K562 (cell line): ENCODE measurements at regions not wholly inside any gene's neighbourhood (a gene's known extent, or its start where the extent isn't known, plus 50 kb on each side); places are given as distances from the start of the nearest gene placed in this dataset.

Experiments used
- ATAC-seq: fragments of 200-7000 bp; cut with Tn5 transposase; 3 replicates; pipeline ENCODE4 v1.9.1; 2020; ENCODE audit warnings: moderate library complexity
- BruUV-seq: library from RNA; stranded (reverse); fragments of 400-500 nt; replicated peaks from 2 replicates; lab custom pipeline; 2021; lab: Mats Ljungman, UMichigan
- CTCF ChIA-PET: fragments of 300-600 bp; formaldehyde crosslinking; extraction: SDS; loops from one replicate; lab custom pipeline; 2021; ENCODE audit warnings: low intra/inter-chr PET ratio; lab: Yijun Ruan, JAX
- POLR2A ChIA-PET: fragments of 300-600, 350-650 bp; sonication (Branson Sonifier 250); formaldehyde crosslinking; extraction: SDS; loops from one replicate; lab custom pipeline; 2021; ENCODE audit warnings: antibody characterized with exemption, inconsistent platforms; lab: Yijun Ruan, JAX
- DNase-seq, 4 experiments: peaks; one replicate each; pipeline versions ENCODE4 v3.0.0 to v3.0.0-alpha.2; 2011 to 2018; ENCODE audit warnings: low spot score in 3 of 4, mixed read lengths in 3 of 4; ENCODE audit errors: extremely low read depth in 1 of 4
- FAIRE-seq: peaks from 2 replicates; lab custom pipeline; 2011; peaks lifted over from hg19 to GRCh38; lab: Jason Lieb, UNC
- H2AFZ ChIP-seq: 2 replicates; pipeline ENCODE4 v1.6.0; 2011; ENCODE audit warnings: low read depth, low read length, control low read depth, inconsistent platforms
- H3K27ac ChIP-seq: fragments of 200-600 bp; 3 replicates; pipeline ENCODE4 v1.8.0; 2011; ENCODE audit warnings: low read depth, mild to moderate bottlenecking, control low read depth, inconsistent platforms, low read length, moderate library complexity, mixed read lengths; ENCODE audit errors: extremely low read depth
- H3K27me3 ChIP-seq, 2 experiments: fragments of 300-600 bp in 1 of 2; 2 replicates in 1 of 2; 3 replicates in 1 of 2; pipeline versions ENCODE4 v1.6.0 to v1.8.0; 2011; ENCODE audit warnings: inconsistent platforms in 2 of 2, low read length in 2 of 2, mild to moderate bottlenecking in 1 of 2, mixed read lengths in 1 of 2, moderate library complexity in 1 of 2; ENCODE audit not compliant: control insufficient read depth in 2 of 2, insufficient read depth in 2 of 2
- H3K36me3 ChIP-seq: fragments of 300-600 bp; 3 replicates; pipeline ENCODE4 v1.8.0; 2011; ENCODE audit warnings: mild to moderate bottlenecking, low read length, inconsistent platforms; ENCODE audit not compliant: control insufficient read depth, insufficient read depth
- H3K4me1 ChIP-seq, 2 experiments: fragments of 200-600 bp in 1 of 2; replicated peaks in 1 of 2; 2 replicates in 1 of 2; 3 replicates in 1 of 2; pipeline versions ENCODE4 v1.5.1 to v1.8.0; 2011; ENCODE audit warnings: inconsistent platforms in 2 of 2, low read length in 2 of 2, mild to moderate bottlenecking in 1 of 2, mixed read lengths in 1 of 2, moderate library complexity in 1 of 2; ENCODE audit not compliant: control insufficient read depth in 2 of 2, insufficient read depth in 2 of 2
- H3K4me2 ChIP-seq: 2 replicates; pipeline ENCODE4 v1.6.1; 2011; ENCODE audit warnings: low read length, control low read depth, inconsistent platforms, mixed read lengths; ENCODE audit not compliant: insufficient read depth
- H3K4me3 ChIP-seq: fragments of 200-600 bp; sonication (generic), shearing (Covaris generic); 2 replicates; pipeline ENCODE4 v1.5.1; 2016; ENCODE audit warnings: control low read depth, inconsistent platforms
- H3K79me2 ChIP-seq: fragments of 200-600 bp; 3 replicates; pipeline ENCODE4 v1.8.0; 2011; ENCODE audit warnings: low read length, inconsistent platforms; ENCODE audit not compliant: control insufficient read depth, insufficient read depth
- H3K9ac ChIP-seq, 2 experiments: 2 replicates each; pipeline versions ENCODE4 v1.6.0 to v1.6.1; 2011; ENCODE audit warnings: low read depth in 2 of 2, low read length in 2 of 2, control low read depth in 1 of 2, inconsistent platforms in 1 of 2, mild to moderate bottlenecking in 1 of 2, mixed read lengths in 1 of 2; ENCODE audit not compliant: insufficient read depth in 1 of 2
- H3K9me1 ChIP-seq: one replicate; pipeline ENCODE4 v1.6.0; 2011; ENCODE audit warnings: inconsistent platforms, mild to moderate bottlenecking, low read length, moderate library complexity; ENCODE audit not compliant: control insufficient read depth, insufficient read depth
- H3K9me3 ChIP-seq: replicated peaks from 2 replicates; pipeline ENCODE4 v1.5.1; 2011; ENCODE audit warnings: low read depth, low read length, inconsistent platforms; ENCODE audit not compliant: control insufficient read depth, insufficient read depth
- H4K20me1 ChIP-seq: replicated peaks from 2 replicates; pipeline ENCODE4 v1.6.1; 2011; ENCODE audit warnings: low read length, inconsistent platforms, mixed read lengths; ENCODE audit not compliant: control insufficient read depth, insufficient read depth
- CBFB ChIP-seq: sonication (generic); formaldehyde crosslinking; IDR thresholded peaks from 2 replicates; pipeline ENCODE4 v1.4.0; 2020; ENCODE audit warnings: mild to moderate bottlenecking, missing genetic modification reagents
- CTCF ChIP-seq, 3 experiments: IDR thresholded peaks in 2 of 3; conservative IDR thresholded peaks in 1 of 3; 2 replicates each; pipeline ENCODE4 v1.5.1; 2011 to 2012; ENCODE audit warnings: low read length in 3 of 3, mild to moderate bottlenecking in 3 of 3, control low read depth in 2 of 3, improper control_type of control experiment in 1 of 3, inconsistent platforms in 1 of 3, low read depth in 1 of 3, mixed read lengths in 1 of 3, moderate library complexity in 1 of 3; ENCODE audit not compliant: insufficient read depth in 2 of 3
- KLF1 ChIP-seq: fragments of 450-650 bp; IDR thresholded peaks from 2 replicates; pipeline ENCODE4 v1.6.1; 2016; ENCODE audit warnings: missing genetic modification characterization, missing compliant biosample characterization
- NRF1 ChIP-seq, 2 experiments: fragments of 450-650 bp; IDR thresholded peaks in 1 of 2; conservative IDR thresholded peaks in 1 of 2; 2 replicates each; pipeline ENCODE4 v1.6.1; 2014; ENCODE audit warnings: mild to moderate bottlenecking in 2 of 2
- RAD21 ChIP-seq, 2 experiments: fragments of 250-450 bp in 1 of 2; fragments of 450-650 bp in 1 of 2; sonication (Bioruptor Pico) in 1 of 2; formaldehyde crosslinking in 1 of 2; IDR thresholded peaks in 1 of 2; conservative IDR thresholded peaks in 1 of 2; 2 replicates each; pipeline versions ENCODE4 v1.4.0 to v1.8.0; 2020 to 2022; ENCODE audit warnings: mild to moderate bottlenecking in 2 of 2, moderate library complexity in 1 of 2
- SPI1 ChIP-seq: IDR thresholded peaks from 2 replicates; pipeline ENCODE4 v1.6.1; 2011; ENCODE audit warnings: low read depth, low read length, control low read depth, borderline replicate concordance
- STAT5B ChIP-seq: fragments of 250-450 bp; sonication (Bioruptor Pico); IDR thresholded peaks from 2 replicates; pipeline ENCODE4 v1.8.0; 2021; ENCODE audit warnings: mild to moderate bottlenecking, inconsistent platforms
- TAF9B ChIP-seq: fragments of 450-650 bp; IDR thresholded peaks from 2 replicates; pipeline ENCODE4 v1.6.1; 2018; ENCODE audit warnings: mild to moderate bottlenecking; ENCODE audit not compliant: partially characterized antibody
- WGBS: fragments of 100-300 bp; shearing (Covaris generic); methylation state at CpG from one replicate; pipeline ENCODE4 v1.1.6; 2016; ENCODE audit warnings: low coverage, mixed read lengths; ENCODE audit not compliant: insufficient coverage; ENCODE audit errors: missing lambda C conversion rate; 5-methylcytosine and 5-hydroxymethylcytosine counted together
- in situ Hi-C: fragments of 300-500 bp; cut with MboI; formaldehyde crosslinking; loops from 4 replicates; pipeline ENCODE4 v1.15.0; 2018; ENCODE audit warnings: inconsistent platforms, mixed read lengths
- intact Hi-C: fragments of 100-400 bp; cut with micrococcal nuclease; formaldehyde crosslinking; loops from 2 replicates; pipeline ENCODE4 v1.14.2; 2022

- Histone ChIP-seq H3K27me3 (peaks cover 8 to 20% of the 10 kb centered on the region in 2 experiments; a peak in 4 of 5 replicates), H3K4me2 (no peak overlapping the region), H4K20me1 (no peaks in the 10 kb centered on the region), H3K79me2 (no peaks in the 10 kb centered on the region)
- TF ChIP-seq SPI1 (no peak), KLF1 (tag) (no peak), RAD21 (CRISPR knock-in tag; conservative IDR thresholded peaks at IDR 0.05 in 1 of 2, IDR thresholded peaks at IDR 0.05 in 1 of 2) (peak in 1 of 2 experiments; percentile 15; a peak in 1 of 4 replicates), CTCF (IDR thresholded peaks at IDR 0.05 in 2 of 3, conservative IDR thresholded peaks at IDR 0.05 in 1 of 3; ENCODE audit: insufficient read depth in 2 of 3, low read depth in 1 of 3, low read length in 3 of 3) (peak; percentile 24 to 56 (median 43); a peak in 4 of 6 replicates), STAT5B (CRISPR knock-in tag) (no peak), NRF1 (conservative IDR thresholded peaks at IDR 0.05 in 1 of 2, IDR thresholded peaks at IDR 0.05 in 1 of 2) (0 out of 4 replicates have a peak, but pooled peaks of 1 of the 2 experiments have one; percentile 14), CBFB (CRISPR knock-in tag) (no peak), TAF9B (no peak)
- TF ChIP-seq, all 486 proteins: peak for 3
- FAIRE-seq (no peak), DNase-seq (no peak), ATAC-seq (peak; percentile 84)
- H3K9ac ChIP-seq: no peak overlapping the region
- H3K4me3 ChIP-seq: no peak overlapping the region
- POLR2A ChIA-PET: interaction anchor here (0.5 to 1.8 kb wide), 7 partner anchors 9 to 1783 kb away, joined by 3 to 8 read pairs (median 3); no protein-coding TSS in a partner anchor
- no peaks in the 10 kb centered on the region; a peak in 1 of 5 replicates for H3K4me1 ChIP-seq
- no peaks in the 10 kb centered on the region for H3K9me3 ChIP-seq
- H3K9me1 ChIP-seq: no peaks in the 10 kb centered on the region
- H3K27ac ChIP-seq: no peak overlapping the region
- BruUV-seq: no TSS peak
- intact Hi-C loops: loop anchor here (1.0 kb wide), 1 partner anchor 33 kb away; no protein-coding TSS in a partner anchor
- WGBS: 22% methylated on average over 10 of the region's 10 CpGs
- in situ Hi-C loops: no loop called here
- no peaks in the 10 kb centered on the region for H3K36me3 ChIP-seq
- H2AFZ ChIP-seq: peak overlapping the region; percentile 14; the same call in 1 of the 2 replicates
- CTCF ChIA-PET: no interaction called here
Measured at GRCh38 chr6:137740967-137741761, 125.9 kb upstream of the TNFAIP3 start.
